Dedifferentiated amniotic fluid mesenchymal stem cell (primary cell): ENCODE measurements at regions not wholly inside any gene's neighbourhood (a gene's known extent, or its start where the extent isn't known, plus 50 kb on each side); places are given as distances from the start of the nearest gene placed in this dataset.

Source experiments
- DNase-seq: peaks from one replicate; pipeline ENCODE4 v3.0.0-alpha.2; 2016; ENCODE audit errors: extremely low spot score

- DNase-seq = no peak
Measured at GRCh38 chrX:68927178-68927577, 98.4 kb downstream of the EFNB1 start.

GRCh38 chrX:68923147-68923546 is 94.3 kb downstream of the EFNB1 start:
- no peak for DNase-seq

GRCh38 chrX:68922013-68922412 is 93.2 kb downstream of the EFNB1 start:
- no peak for DNase-seq

- no peak for DNase-seq
Measured at GRCh38 chrX:68920561-68920960, 91.7 kb downstream of the EFNB1 start.

GRCh38 chrX:68919707-68920106 is 90.9 kb downstream of the EFNB1 start:
- DNase-seq = no peak

GRCh38 chrX:68918202-68918601 is 89.4 kb downstream of the EFNB1 start:
- no peak for DNase-seq

GRCh38 chrX:68917799-68918198 is 89.0 kb downstream of the EFNB1 start:
- no peak for DNase-seq

- no peak for DNase-seq
Measured at GRCh38 chrX:68916891-68917290, 88.1 kb downstream of the EFNB1 start.

GRCh38 chrX:68915778-68916177 is 87.0 kb downstream of the EFNB1 start:
- no peak for DNase-seq

GRCh38 chrX:68914479-68914946 is 85.7 kb downstream of the EFNB1 start:
- DNase-seq = no peak

GRCh38 chrX:68913249-68913547 is 84.4 kb downstream of the EFNB1 start:
- DNase-seq = no peak

- DNase-seq = no peak
Measured at GRCh38 chrX:68912113-68912512, 83.3 kb downstream of the EFNB1 start.

GRCh38 chrX:68910731-68911428 is 82.1 kb downstream of the EFNB1 start:
- DNase-seq = no peak

- no peak for DNase-seq
Measured at GRCh38 chrX:68909945-68910344, 81.1 kb downstream of the EFNB1 start.

GRCh38 chrX:68908071-68908470 is 79.2 kb downstream of the EFNB1 start:
- no peak for DNase-seq

- DNase-seq = no peak
Measured at GRCh38 chrX:68902706-68903504, 74.1 kb downstream of the EFNB1 start.

GRCh38 chrX:68901519-68901918 is 72.7 kb downstream of the EFNB1 start:
- DNase-seq = no peak

GRCh38 chrX:68898598-68898997 is 69.8 kb downstream of the EFNB1 start:
- no peak for DNase-seq

- DNase-seq = no peak
Measured at GRCh38 chrX:68897118-68897945, 68.5 kb downstream of the EFNB1 start.

GRCh38 chrX:68896581-68896980 is 67.8 kb downstream of the EFNB1 start:
- no peak for DNase-seq

GRCh38 chrX:68895778-68896177 is 67.0 kb downstream of the EFNB1 start:
- no peak for DNase-seq

- DNase-seq = no peak
Measured at GRCh38 chrX:68895341-68895755, 66.5 kb downstream of the EFNB1 start.
